OCI-M1 (cell line): ENCODE measurements at regions not wholly inside any gene's neighbourhood (a gene's known extent, or its start where the extent isn't known, plus 50 kb on each side); places are given as distances from the start of the nearest gene placed in this dataset.

Source experiments
- DNase-seq: peaks from one replicate; lab custom pipeline; 2025; lab: John Stamatoyannopoulos, UW

DNA sequence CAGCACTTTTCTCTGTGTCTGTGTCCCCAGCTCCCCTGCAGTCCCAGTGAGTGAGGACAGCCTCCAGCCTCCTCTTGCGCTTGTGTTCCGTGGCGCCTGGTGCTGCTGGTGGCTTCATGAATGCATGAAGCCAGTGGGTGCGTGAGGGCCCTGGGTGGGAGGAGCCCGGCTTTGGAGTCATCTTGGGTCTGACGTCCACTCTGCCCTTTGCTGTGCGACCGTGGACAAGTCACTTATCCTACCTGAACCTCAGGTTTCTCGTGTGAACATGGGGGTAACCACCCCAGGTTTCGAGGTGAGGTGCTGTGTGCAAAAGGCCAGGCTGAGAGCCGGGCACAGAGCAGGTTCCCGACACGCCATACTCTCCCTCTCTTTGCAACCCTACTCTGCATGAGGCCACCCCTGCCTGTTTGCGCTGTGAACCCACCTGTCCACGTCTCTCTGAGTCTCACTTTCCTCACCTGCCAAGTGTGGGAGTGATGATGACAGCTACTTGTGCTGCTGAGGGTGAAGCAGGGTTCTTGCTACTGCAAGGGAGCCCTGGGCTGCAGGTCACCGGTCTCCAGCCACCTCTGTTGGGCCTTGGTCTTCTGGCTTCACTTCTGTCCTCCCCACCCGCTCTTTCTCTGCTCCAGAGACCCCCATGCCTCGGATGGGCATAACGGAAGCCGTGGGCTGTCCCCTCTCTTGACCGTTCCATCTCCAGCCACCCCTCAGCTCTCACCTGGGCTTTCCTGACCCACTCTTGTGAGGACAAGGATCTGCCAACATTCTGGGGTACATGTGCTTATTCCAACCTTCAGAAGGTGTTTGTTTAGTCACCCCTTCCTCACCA lies 537.6 kb downstream of the TBC1D22A start:
- no peak for DNase-seq

GRCh38 chr22:47299211-47299862 lies 536.9 kb downstream of the TBC1D22A start:
- DNase-seq = no peak

DNA sequence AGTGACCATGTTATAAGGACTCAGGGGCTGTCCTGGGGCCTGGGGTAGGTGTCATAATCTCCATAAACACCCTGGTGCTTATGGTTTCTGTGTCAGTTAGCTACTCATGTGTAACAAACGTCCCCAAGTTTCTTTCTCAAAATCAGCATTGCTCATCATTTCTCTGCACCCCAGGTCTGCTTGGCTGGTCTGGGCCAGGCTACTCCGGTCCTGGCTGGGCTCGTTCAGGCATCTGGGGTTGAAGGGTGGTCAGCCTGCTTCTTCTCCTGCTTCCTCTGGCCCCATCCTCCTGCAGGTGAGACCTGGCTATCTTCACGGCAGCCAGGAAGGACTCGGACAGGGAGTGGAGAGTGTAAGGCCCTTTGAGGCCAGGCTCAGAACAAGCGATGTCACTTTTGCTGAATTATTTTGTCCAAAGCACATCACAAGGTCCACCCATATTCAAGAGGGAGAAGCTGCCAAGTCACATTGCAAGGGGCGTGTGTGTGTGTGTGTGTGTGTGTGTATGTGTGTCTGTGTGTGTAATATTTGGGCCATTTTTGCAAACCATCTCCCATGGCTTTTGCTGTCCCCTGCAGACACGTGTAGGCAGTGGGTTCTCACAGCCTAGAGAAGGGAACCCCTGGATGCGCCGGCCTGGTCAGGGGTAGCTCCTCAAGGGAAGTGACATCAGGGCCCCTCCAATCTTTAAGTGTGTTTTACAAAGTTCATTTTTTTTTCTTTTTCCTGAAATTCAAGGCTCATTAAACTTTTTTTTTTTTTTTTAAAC lies 535.8 kb downstream of the TBC1D22A start:
- DNase-seq = no peak

- DNase-seq = no peak
These were observed 535.0 kb downstream of the TBC1D22A start for GRCh38 chr22:47297261-47298016.

DNA sequence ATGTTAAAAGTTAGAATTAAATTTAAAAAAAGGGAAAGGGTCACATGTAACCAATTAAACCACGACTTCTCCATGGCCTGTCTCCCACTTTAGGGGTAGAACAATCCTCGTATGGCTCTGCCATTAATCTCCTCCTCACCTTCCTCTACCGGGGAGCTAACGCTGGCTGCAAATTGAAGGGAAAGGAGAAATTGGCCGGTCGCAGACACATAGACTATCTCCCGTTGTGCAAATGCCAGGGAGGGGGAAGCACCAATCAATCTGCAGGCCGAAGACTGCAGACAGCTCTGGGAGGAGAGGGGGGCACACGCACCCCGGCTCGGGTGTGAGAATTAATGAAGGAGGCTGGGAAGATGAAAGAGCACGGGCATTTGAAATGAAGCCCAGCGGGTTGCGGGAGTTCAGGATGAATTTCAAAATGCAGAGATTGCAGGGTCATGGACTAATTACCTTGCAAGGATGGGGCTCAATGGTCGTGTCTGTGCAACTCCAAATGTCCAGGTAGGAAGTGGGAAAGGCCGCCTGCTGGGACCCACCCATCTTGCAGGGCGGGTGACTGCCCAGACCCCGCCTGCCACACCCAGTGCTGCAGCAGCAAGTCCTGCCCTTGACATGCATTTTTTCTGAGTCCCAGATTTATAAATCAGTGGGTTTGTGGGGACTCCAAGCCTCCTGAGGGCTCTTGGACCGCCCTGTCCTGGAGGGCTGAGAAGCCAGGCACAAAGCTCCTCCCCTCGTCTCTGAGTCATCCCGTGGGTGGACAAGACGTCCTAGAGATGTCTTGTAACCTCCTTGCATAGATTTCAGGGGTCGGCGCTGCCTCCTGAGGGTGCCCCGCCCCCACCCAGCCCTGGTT lies 534.2 kb downstream of the TBC1D22A start:
- DNase-seq = no peak

GRCh38 chr22:47295982-47296381 lies 533.5 kb downstream of the TBC1D22A start:
- DNase-seq = no peak

DNA sequence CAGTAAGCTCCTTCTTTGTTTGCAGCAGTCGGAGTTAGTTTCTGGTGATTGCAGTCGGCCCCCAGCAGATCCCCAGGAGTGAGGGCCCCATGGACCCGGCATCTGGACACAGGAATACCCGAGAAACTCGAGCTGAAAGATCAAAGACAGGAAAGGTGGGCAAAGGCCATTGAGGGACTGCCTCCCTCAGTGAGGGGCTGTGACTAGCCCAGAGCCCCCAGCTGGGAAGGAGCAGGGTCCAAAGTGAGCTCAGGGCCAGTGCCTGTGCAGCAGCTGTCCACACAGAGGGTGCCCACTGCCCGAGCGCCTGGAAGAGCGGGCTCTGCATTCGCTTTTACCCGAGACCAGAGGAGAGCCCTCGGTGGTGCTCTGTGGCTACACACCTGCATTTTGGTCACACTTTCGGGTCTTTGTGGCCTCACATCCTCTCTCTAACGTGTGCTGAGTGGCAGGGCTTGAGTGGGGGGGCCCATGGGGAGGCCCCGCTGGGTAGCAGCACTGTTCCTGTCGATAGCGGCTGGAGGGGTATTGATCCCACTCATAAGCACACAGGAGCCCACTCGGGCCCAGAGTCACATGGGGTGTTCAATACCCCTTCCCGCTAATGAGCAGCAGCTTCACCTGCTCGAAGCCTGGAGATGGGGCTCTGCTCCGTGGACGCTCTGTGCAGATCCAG lies 532.9 kb downstream of the TBC1D22A start:
- DNase-seq = no peak

GRCh38 chr22:47294576-47294975 lies 532.1 kb downstream of the TBC1D22A start:
- no peak for DNase-seq

DNA sequence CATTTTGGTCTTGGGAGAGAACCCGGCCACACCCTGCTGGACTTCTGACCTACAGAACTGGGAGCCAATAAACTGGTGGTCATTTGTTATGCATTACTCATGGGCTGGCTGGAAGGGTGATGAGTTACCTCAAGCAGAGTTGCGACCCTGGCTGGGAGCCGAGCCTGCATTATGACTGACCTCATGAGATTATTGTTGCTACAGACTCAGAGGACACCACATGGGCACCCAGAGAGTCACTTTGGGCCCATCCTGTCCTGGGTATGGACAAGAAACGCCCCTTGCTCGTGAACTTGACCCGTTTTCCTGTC lies 531.7 kb downstream of the TBC1D22A start:
- DNase-seq = no peak

- DNase-seq = no peak
These were observed 531.1 kb downstream of the TBC1D22A start for GRCh38 chr22:47293368-47294221.

DNA sequence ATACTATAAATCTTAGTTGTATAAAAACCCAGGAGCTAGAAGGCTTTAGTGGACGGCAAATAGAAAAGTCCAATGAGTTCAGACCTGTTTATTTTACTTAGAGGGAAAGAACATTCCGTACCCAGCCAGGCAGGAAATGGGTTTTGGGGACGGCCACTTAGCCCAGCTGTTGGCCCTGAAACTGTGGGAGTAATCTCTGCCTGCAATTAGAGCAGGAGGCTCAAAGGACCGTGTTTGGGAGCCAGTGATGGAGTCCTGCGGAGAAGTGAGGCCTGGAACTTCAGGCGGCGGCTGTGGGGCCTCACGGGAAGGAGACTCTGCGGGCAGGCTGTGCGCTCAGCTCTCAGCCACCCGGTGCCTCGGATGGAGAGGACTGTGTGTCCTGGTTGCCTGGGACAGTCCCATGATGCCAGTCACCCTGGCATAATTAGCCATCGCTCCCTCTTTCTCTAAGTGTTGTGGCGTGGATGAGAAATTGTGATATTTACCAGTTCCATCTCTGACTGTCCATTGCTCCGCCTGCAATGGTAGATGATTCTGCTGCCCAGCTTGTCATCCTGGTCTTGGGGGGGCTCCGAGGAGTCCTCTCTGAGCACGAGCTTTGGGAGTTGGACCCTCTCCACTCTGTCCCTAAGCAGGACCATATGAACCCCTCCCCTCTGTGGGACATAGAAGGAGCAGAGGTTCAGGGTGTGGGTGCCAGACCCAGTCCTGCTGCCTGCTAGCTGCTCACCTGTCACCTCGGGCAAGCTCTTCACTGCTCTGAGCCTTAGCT lies 530.3 kb downstream of the TBC1D22A start:
- DNase-seq = no peak

GRCh38 chr22:47291565-47292495 lies 529.4 kb downstream of the TBC1D22A start:
- no peak for DNase-seq

DNA sequence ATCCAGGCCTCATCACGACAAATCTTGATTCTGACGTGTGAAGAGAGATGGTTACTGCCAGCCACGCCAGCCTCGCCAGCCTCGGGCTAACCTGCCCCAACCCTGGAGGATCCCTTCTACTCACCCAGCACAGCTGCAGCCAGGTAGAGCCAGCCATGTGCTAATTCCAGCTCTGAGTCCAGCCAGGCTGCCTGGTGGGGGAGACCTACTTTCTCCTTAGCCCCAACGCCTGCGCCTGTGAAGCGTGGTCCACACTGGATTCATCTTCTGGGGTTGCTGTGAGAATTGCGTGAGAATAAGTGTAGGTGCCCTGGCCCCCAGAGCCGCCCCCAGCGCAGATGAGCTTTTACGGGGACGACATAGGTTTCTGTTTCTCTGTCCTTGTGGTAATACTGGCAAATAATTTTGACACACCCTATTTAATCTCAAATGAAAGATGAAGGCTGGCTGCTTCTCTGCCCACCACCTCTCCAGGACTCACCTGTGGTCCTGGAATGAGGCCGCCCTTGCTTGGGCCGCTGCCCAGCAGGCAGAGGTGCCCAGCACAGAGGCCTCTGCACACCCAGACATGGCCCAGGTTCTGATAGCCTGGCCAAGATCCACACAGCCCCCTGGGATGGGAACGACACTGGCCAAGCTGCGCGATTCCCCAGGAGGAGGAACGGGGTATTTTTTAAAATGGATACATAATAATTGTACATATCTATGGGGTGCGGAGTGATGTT lies 528.4 kb downstream of the TBC1D22A start:
- DNase-seq = no peak

DNA sequence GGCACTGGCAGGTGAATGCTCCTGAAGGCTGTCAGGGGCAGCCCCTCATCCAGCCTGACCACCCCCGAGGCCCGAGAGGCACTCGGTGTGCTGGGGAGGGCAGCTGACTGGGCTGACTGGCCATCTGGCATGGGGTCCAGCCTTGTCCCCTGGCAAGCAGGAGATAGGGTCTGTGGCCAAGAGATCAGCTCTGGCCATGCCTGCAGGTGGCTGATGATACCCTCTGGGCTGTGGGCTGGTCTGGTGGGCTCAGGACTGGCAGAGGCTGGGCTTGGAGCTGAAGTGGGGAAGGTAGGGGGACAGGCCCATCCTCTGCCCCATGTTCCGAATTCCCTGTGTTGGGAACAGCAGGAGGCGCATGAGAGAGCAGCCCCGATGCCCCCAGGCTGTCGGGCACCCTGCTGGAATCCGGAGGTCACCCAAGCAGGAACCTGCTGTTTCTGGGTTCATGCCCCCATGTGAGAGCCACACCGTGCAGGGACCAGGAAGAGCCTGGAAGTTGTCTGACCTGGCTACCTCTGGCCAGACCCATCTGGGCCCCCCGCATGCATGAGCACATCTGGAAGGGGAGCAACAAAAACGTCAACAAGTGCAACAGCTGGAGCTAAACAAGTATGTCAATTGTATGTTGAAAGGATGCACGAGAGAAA lies 527.0 kb downstream of the TBC1D22A start:
- DNase-seq = no peak

GRCh38 chr22:47288680-47289079 lies 526.2 kb downstream of the TBC1D22A start:
- DNase-seq = no peak

GRCh38 chr22:47287516-47287915 lies 525.1 kb downstream of the TBC1D22A start:
- no peak for DNase-seq

DNA sequence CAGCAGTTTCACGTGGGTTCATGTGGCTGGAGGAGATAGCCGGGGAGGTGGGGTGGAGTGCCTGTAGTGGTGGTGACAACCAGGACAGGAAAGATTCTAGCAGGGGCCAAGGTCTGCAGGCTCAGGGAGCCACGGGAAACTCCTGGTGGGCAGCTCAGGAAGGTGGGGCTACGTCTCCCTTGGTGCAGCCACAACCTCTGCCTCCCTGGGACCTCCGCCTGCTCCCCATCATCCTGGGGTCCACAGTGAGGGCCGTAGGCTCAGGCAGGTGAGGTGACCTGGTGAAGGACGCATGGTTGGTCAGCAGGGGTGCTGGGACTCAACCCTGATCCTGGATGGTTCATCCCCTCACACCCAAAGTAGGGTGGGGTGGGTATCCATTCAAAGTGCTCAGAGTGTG lies 524.1 kb downstream of the TBC1D22A start:
- no peak for DNase-seq
